ENCODE measurements at regions not wholly inside any gene's neighbourhood (a gene's known extent, or its start where the extent isn't known, plus 50 kb on each side); places are given as distances from the start of the nearest gene placed in this dataset.

DNA sequence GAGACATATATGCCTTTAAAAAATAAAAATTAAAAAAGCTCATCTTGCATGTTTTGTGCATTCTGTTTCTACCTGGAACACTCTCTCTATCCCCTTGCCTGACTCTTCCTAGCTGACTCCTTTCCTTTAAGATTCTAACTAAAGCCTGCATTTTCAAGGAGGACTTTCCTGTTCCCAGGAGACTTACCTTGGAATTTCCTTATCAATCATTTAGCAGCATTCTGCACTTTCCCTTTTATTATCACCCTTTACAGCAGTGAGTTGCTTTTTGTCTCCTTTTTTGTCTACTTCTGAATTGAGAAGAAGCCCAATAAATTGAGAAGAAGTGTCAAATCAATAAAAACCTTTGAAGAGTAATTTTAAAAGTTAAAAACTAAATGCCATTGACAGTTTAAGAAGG, 142.2 kb upstream of the TMEM196 start:
- Mint-ChIP-seq H3K27ac (no peak overlapping the region), H3K4me3 (no peak overlapping the region), H3K27me3 (ENCODE audit: low read depth) (no peaks in the 10 kb centered on the region), H3K9me3 (no peaks in the 10 kb centered on the region), H3K36me3 (ENCODE audit: insufficient read depth in 1 of 3, low read depth in 3 of 3) (peaks cover 0 to 5% (median 0%) of the 10 kb centered on the region in 3 experiments; a peak in 2 of 7 replicates), H3K4me1 (0 out of 4 replicates have a peak, but pooled peaks cover 1 to 3% of the 10 kb centered on the region in 2 experiments)
- Histone ChIP-seq H3K14ac (ENCODE audit: insufficient read depth, low read length) (no peak overlapping the region), H3K9ac (ENCODE audit: extremely low read depth, insufficient read length, low read length) (no peak overlapping the region), H2BK5ac (ENCODE audit: insufficient read length, low read length) (no peak overlapping the region), H3K79me1 (ENCODE audit: insufficient read depth, low read depth, low read length, poor library complexity, severe bottlenecking) (no peaks in the 10 kb centered on the region), H3K56ac (ENCODE audit: insufficient read length, low read depth, low read length) (no peak overlapping the region), H3K27ac (ENCODE audit: insufficient read length, low read depth, low read length) (no peak overlapping the region), H3K4me2 (ENCODE audit: insufficient read depth, insufficient read length, low read length) (no peak overlapping the region), H4K20me1 (ENCODE audit: control insufficient read depth, insufficient read depth, insufficient read length) (no peaks in the 10 kb centered on the region), H3K18ac (ENCODE audit: insufficient read length, low read depth, low read length) (no peak overlapping the region), H4K91ac (ENCODE audit: insufficient read length, low read depth, low read length) (no peak overlapping the region), H3K27me3 (ENCODE audit: insufficient read depth, low read length) (no peaks in the 10 kb centered on the region), H4K5ac (ENCODE audit: insufficient read length, low read depth, low read length) (no peak overlapping the region), H3K79me2 (ENCODE audit: insufficient read depth, low read length) (no peaks in the 10 kb centered on the region), H3K4me1 (ENCODE audit: insufficient read depth, low read length) (no peaks in the 10 kb centered on the region), H3K9me3 (ENCODE audit: control insufficient read depth, low read depth, low read length) (no peaks in the 10 kb centered on the region), H3K23me2 (ENCODE audit: insufficient read length, low read depth, low read length, poor library complexity, severe bottlenecking) (no peaks in the 10 kb centered on the region), H3K23ac (ENCODE audit: insufficient read length, low read depth, low read length) (no peak overlapping the region), H2BK15ac (ENCODE audit: low read depth, low read length) (no peak overlapping the region), H3K4ac (ENCODE audit: low read depth, low read length) (no peak overlapping the region), H3T11ph (ENCODE audit: low read length) (no peak overlapping the region), H2BK20ac (ENCODE audit: low read depth, low read length, poor library complexity, severe bottlenecking) (no peak overlapping the region), H2AFZ (ENCODE audit: low read length) (no peak overlapping the region), H4K8ac (replicated peaks; ENCODE audit: insufficient read length, low read depth, low read length) (no peak overlapping the region), H2AK5ac (ENCODE audit: insufficient read length, low read length) (no peak overlapping the region), H2BK120ac (ENCODE audit: low read depth, low read length, poor library complexity, severe bottlenecking) (no peak overlapping the region), H2BK12ac (ENCODE audit: insufficient read length, low read depth, low read length) (no peak overlapping the region)
- no peak for DNase-seq
- no peak for TF ChIP-seq CTCF (conservative IDR thresholded peaks at IDR 0.05)
